Astrocyte of the cerebellum (primary cell): ENCODE measurements at regions not wholly inside any gene's neighbourhood (a gene's known extent, or its start where the extent isn't known, plus 50 kb on each side); places are given as distances from the start of the nearest gene placed in this dataset.
A peak's percentile ranks its signal among the peaks of the same experiment; 100 is the strongest.

Source experiments
- DNase-seq: peaks from one replicate; pipeline ENCODE4 v3.0.0-alpha.2; 2011; ENCODE audit warnings: low read depth
- H3K4me3 ChIP-seq: 2 replicates; pipeline ENCODE4 v1.5.1; 2011; ENCODE audit warnings: mild to moderate bottlenecking, low read depth, low read length, moderate library complexity
- in situ Hi-C: cut with HindIII; loops from 2 replicates; pipeline ENCODE4 v1.10.0; 2017; ENCODE audit warnings: low sequenced_read_pairs
- TF ChIP-seq, protein P1 (sequence below): IDR thresholded peaks from 2 replicates; pipeline ENCODE4 v1.5.1; 2012; ENCODE audit warnings: low read length, low read depth, moderate library complexity, mild to moderate bottlenecking; ENCODE audit errors: missing control alignments

DNA sequence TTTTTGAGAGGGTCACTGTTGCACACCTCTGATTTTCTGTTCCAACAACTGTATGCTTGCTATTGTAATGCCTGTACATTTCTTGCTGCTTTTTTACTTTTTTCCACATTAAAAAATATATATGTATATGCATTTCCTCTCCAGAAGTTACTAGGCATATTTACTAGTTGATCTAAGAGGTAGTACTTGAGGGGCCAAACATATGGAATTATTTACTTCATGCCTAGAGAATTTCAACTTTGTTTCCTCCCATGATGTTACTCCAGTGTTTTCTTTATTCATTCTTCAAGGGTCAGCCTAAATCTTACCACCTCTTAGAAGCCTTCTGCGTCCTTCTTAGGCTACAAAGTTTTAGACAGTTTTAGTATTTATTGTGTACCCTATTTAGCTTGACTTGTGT, 122.7 kb downstream of the NMUR2 start:
- no peak overlapping the region for H3K4me3 ChIP-seq
- TF ChIP-seq, protein P1, sequence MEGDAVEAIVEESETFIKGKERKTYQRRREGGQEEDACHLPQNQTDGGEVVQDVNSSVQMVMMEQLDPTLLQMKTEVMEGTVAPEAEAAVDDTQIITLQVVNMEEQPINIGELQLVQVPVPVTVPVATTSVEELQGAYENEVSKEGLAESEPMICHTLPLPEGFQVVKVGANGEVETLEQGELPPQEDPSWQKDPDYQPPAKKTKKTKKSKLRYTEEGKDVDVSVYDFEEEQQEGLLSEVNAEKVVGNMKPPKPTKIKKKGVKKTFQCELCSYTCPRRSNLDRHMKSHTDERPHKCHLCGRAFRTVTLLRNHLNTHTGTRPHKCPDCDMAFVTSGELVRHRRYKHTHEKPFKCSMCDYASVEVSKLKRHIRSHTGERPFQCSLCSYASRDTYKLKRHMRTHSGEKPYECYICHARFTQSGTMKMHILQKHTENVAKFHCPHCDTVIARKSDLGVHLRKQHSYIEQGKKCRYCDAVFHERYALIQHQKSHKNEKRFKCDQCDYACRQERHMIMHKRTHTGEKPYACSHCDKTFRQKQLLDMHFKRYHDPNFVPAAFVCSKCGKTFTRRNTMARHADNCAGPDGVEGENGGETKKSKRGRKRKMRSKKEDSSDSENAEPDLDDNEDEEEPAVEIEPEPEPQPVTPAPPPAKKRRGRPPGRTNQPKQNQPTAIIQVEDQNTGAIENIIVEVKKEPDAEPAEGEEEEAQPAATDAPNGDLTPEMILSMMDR = no peak
- no peak for DNase-seq
- in situ Hi-C loops = no loop called here

DNA sequence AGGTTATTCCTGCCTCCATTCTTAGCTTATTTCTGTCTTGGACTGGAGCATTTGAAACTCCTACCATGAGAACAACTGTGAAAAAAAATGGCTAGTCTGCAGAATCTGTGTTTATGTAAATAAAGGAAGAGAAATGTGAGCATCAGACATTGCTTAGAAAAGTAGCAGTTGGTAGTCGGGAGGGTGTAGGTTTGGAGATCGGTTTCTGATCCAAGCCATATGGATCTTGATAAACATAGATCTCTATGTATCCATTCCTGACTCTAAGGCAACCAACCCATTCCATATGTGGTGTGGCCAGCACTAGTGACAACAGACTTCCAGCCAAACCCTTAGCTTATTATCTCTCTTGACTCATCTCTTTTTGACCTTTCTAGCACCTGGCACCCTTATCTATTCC, 127.1 kb downstream of the NMUR2 start:
- no peak for DNase-seq
- TF ChIP-seq, protein P1 = no peak
- in situ Hi-C loops = no loop called here
- H3K4me3 ChIP-seq = no peak overlapping the region

DNA sequence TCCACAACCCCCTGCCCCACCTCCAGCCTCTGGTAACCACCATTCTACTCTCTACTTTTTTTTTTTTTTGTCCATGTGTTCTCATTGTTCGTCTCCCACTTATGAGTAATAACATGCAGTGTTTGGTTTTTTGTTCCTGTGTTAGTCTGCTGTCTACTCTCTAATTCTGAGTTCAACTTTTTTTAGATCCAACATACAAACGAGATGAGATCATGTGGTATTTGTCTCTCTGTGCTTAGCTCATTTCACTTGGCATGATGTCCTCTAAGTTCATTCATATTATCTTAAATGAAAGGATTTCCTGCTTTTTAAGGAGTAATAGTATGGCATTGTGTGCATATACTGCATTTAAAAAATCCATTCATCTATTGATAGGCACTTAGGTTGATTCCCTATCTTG, 130.9 kb downstream of the NMUR2 start:
- in situ Hi-C loops = no loop called here
- H3K4me3 ChIP-seq = no peak overlapping the region
- no peak for DNase-seq
- TF ChIP-seq, protein P1 = no peak

DNA sequence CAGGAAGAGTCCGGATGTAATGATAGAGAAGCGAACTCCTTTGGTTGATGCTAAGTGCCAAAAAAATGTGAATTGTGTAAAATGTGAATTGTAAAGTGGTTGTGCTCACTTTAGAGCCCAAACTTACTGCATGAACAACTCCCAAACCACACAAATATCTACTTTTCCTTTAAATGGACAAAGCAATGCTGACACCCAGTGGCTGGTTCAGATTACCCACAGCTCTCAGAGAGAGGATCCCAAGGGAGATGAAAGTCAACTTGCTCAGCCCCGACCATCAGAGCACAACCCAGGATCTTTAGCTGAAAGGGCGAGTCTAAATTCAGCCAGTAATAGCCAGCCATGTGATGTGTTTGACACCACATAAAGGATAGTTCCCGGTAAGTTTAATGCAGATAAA, 133.7 kb downstream of the NMUR2 start:
- DNase-seq = no peak
- in situ Hi-C loops = no loop called here
- no peak overlapping the region for H3K4me3 ChIP-seq
- TF ChIP-seq, protein P1 = peak; percentile 36

DNA sequence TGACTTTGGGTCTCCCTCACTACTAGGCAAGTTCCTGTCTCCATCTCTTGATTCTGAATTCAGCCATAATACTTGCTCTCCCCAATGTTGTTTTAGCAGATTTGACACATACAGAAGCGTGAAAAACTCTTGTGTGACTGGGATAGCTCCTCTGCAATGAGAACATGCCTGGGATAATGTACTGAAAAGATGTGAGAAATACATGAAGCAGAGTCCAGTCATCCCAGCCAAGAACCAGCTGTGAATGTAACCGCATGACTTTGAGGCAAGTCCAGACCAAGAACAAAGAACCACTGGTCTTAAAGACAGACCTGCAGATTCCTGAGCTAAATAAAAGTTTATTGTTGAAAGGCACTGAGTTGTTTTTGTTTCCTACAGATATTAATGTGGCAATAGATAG, 135.0 kb downstream of the NMUR2 start:
- in situ Hi-C loops = no loop called here
- H3K4me3 ChIP-seq = no peak overlapping the region
- peak; percentile 76 for DNase-seq
- TF ChIP-seq, protein P1 = no peak

DNA sequence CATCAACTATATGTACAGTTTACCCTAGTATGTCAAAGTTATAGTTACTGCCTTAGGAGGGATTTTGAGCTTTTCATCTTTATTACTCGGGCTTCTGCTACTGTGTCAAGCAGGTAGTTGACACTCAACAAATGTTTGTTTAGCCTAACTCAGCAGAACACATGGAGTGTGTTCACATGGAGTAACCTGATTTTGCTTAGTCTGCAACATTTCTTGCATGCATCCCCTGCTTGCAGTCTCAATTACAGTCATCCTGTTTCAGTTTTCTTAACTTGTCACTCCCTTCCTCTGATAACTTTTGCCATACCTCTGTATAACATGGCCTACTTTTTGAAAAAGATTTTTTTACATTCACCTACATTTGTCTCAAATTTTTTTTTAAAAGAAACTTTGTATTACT, 135.5 kb downstream of the NMUR2 start:
- no peak overlapping the region for H3K4me3 ChIP-seq
- no peak for DNase-seq
- in situ Hi-C loops = no loop called here
- TF ChIP-seq, protein P1 = no peak

DNA sequence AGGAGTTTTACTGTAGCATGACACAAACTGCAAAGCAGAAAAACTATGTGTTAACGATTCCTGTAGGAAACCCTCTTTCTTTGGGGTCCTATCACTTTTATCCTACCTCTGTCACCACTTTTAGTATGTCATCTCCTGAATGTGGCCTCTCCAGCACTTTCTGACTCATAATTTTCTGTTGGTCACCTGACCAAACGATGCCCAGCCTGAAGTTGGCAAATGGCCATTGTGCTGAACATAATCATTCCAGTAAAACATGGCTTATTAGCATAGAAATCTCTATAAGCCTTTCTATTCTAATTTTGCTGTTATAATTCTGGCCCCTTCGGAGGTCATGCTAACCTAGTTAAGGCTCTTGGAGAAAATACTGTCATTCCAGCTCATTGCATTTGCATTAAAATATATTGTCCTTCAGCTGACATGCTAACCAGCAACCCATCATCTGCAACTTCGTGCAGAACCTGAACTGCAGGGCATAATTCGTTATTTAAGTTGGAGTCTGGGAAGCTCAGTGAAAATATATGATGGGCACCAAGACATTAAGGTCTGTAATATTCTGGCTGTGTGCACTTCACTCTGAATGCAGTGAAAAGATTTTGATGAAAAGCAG, 140.3 kb downstream of the NMUR2 start:
- no peak overlapping the region for H3K4me3 ChIP-seq
- DNase-seq = no peak
- in situ Hi-C loops = no loop called here
- TF ChIP-seq, protein P1 = no peak
